NCI-H82 (cell line): ENCODE measurements at regions not wholly inside any gene's neighbourhood (a gene's known extent, or its start where the extent isn't known, plus 50 kb on each side); places are given as distances from the start of the nearest gene placed in this dataset.

ENCODE experiments used
- DNase-seq: peaks from one replicate; lab custom pipeline; 2025; lab: John Stamatoyannopoulos, UW

- peak; percentile 90 for DNase-seq
These were observed 324.2 kb downstream of the HLX start for GRCh38 chr1:221203224-221204054.

- no peak for DNase-seq
These were observed 325.0 kb downstream of the HLX start for GRCh38 chr1:221204055-221204833.

- DNase-seq: no peak
These were observed 326.8 kb downstream of the HLX start for GRCh38 chr1:221206076-221206475.

- no peak for DNase-seq
These were observed 333.7 kb downstream of the HLX start for GRCh38 chr1:221212926-221213325.

- DNase-seq: no peak
These were observed 337.8 kb downstream of the HLX start for GRCh38 chr1:221217029-221217428.

GRCh38 chr1:221223281-221223680, 344.0 kb downstream of the HLX start:
- DNase-seq: no peak

GRCh38 chr1:221227460-221227859, 348.2 kb downstream of the HLX start:
- no peak for DNase-seq

- no peak for DNase-seq
These were observed 348.7 kb downstream of the HLX start for GRCh38 chr1:221227872-221228337.

- DNase-seq: no peak
These were observed 349.4 kb downstream of the HLX start for GRCh38 chr1:221228594-221228993.

GRCh38 chr1:221230605-221231004, 351.4 kb downstream of the HLX start:
- DNase-seq: no peak

- no peak for DNase-seq
These were observed 355.5 kb downstream of the HLX start for GRCh38 chr1:221234791-221235190.

- no peak for DNase-seq
These were observed 358.3 kb downstream of the HLX start for GRCh38 chr1:221237587-221237986.

GRCh38 chr1:221239181-221239580, 359.9 kb downstream of the HLX start:
- no peak for DNase-seq

- DNase-seq: no peak
These were observed 360.5 kb downstream of the HLX start for GRCh38 chr1:221239792-221240191.

- DNase-seq: no peak
These were observed 361.4 kb downstream of the HLX start for GRCh38 chr1:221240690-221241089.

GRCh38 chr1:221241157-221241556, 361.9 kb downstream of the HLX start:
- no peak for DNase-seq

GRCh38 chr1:221241592-221241991, 362.3 kb downstream of the HLX start:
- peak; percentile 14 for DNase-seq

- DNase-seq: no peak
These were observed 366.8 kb downstream of the HLX start for GRCh38 chr1:221246067-221246466.

GRCh38 chr1:221246628-221247415, 367.6 kb downstream of the HLX start:
- DNase-seq: no peak

- DNase-seq: no peak
These were observed 372.3 kb downstream of the HLX start for GRCh38 chr1:221251580-221251979.

GRCh38 chr1:221254813-221255212, 375.6 kb downstream of the HLX start:
- no peak for DNase-seq

- no peak for DNase-seq
These were observed 377.5 kb downstream of the HLX start for GRCh38 chr1:221256773-221257172.
